GM18861 (cell line): ENCODE measurements at regions not wholly inside any gene's neighbourhood (a gene's known extent, or its start where the extent isn't known, plus 50 kb on each side); places are given as distances from the start of the nearest gene placed in this dataset.

Source experiments
- ATAC-seq: cut with Tn5 transposase; IDR thresholded peaks from one replicate; pipeline ENCODE4 v1.9.1; 2021; ENCODE audit not compliant: unreplicated experiment

GRCh38 chr3:14335774-14336748, 66.3 kb upstream of the SLC6A6 start:
- ATAC-seq = no peak

- no peak for ATAC-seq
Observed at GRCh38 chr3:14336749-14337598, 65.4 kb upstream of the SLC6A6 start.

DNA sequence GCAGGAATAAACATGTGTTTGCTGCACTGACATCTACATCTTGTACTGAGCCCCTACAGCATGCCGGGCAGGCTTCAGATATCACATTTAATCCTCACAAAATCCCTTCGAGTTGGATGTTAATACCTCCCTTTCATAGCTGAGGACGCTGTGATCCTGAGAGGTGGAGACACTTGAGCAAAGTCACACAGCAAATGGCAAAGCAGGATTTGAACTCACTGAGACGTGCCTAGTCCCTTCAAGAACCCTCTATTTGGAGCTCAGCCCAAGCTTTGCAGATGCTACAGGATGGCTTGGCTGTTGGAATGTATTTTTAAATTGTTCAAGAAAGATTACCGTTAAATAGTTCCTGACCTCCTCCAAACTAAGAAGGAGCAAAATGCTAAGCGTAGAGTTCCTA, 64.6 kb upstream of the SLC6A6 start:
- no peak for ATAC-seq

GRCh38 chr3:14338242-14338641, 64.2 kb upstream of the SLC6A6 start:
- ATAC-seq = no peak

DNA sequence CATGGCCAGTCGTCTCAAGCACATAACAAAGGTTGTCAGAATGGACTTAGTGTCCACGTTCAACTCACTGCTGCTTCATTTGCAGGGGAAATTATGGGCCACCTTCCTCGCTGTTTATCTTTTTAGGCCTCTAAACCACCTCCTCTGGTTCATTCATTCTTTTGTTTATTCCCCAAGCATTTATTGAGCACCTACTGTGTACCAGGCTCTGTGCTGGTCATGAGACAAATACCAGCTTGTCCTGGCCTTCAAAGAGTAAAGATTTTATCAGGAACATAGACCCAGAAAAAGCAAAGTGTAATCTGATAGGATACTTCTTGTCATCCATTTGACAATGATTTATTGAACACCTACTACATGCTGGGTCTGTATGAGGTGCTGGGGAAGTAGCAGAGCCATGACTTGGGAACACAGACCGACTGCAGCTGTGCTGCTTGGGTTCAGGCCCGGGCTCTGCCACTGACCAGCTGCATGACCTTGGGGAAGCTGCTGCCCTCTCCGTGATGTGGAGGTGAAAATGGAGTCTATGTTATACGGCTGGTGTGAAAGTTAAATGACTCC, 63.4 kb upstream of the SLC6A6 start:
- no peak for ATAC-seq

GRCh38 chr3:14340960-14341708, 61.3 kb upstream of the SLC6A6 start:
- ATAC-seq = no peak

GRCh38 chr3:14343338-14344112, 58.9 kb upstream of the SLC6A6 start:
- ATAC-seq = no peak

- no peak for ATAC-seq
Observed at GRCh38 chr3:14344351-14344750, 58.1 kb upstream of the SLC6A6 start.

GRCh38 chr3:14345496-14346150, 56.8 kb upstream of the SLC6A6 start:
- ATAC-seq = no peak

GRCh38 chr3:14346191-14346590, 56.2 kb upstream of the SLC6A6 start:
- no peak for ATAC-seq

DNA sequence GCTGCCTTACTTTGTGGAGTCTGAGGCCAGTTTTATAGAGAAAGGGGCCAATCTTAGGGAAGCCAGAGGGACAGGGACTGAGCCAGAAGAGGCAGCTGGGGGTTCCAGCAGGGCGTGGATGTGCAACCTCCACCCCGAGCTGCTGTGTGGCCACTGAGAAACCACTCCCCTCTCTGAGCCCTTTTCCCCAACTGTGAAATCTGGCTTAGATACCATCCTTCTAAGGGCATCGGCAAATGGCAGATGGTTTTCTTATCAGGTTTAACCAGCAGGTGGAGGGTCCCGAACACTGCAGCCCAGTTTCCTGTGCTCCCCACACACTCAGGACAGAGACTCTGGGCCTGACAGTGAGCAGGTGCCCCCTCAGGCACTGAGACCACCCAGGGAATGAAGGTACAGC, 55.8 kb upstream of the SLC6A6 start:
- no peak for ATAC-seq

DNA sequence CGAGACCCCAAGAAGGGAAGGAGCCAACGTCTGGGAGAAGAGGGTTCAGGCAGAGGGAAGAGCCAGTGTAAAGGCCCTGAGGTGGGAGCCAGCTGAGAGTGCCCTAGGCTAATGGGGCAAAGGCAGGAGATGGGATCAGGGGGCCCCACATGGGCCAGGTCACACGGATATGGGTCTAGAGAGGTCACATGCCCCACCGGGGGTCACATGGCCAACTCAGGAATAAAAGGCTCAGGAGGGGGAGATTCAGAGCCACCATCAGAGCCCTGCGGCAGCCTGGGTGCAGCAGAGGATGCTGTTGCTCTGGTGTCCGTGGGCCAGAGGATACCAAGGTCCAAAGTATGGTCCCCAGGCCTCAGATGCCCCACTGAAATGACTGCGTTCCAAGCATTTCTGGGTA, 55.3 kb upstream of the SLC6A6 start:
- ATAC-seq = no peak

DNA sequence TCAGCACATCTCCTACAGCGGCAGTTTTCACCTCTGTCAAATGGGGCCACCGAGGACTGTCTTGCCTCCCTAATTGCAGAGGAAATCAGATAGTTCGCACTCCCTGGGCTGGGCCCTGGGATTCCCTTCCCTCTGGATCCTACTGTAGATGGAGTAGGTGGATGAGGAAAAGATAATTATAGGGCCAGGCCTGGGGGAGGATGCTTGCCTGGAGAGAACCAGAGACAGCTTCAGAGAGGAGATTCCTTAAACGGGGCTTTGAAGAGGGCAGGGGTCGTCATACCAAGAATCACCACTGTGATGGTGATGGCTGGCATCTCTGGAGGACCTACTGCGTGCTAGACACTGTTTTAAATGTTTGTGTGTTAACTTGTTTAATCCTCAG, 50.8 kb upstream of the SLC6A6 start:
- no peak for ATAC-seq

- ATAC-seq = no peak
Observed at GRCh38 chr3:14352002-14352627, 50.3 kb upstream of the SLC6A6 start.
